Ammon's horn (tissue), 1 donor: ENCODE measurements at regions not wholly inside any gene's neighbourhood (a gene's known extent, or its start where the extent isn't known, plus 50 kb on each side); places are given as distances from the start of the nearest gene placed in this dataset.
"Not testable (repeated sequence)": the region's sequence is repeated elsewhere in the genome, so short reads cannot be mapped to it uniquely, and the experiment has no call there.

ENCODE experiments used
- DNase-seq: peaks from one replicate; pipeline ENCODE4 v3.0.0-alpha.2; 2016; ENCODE audit warnings: low spot score

- DNase-seq = no peak
These were observed 724.6 kb upstream of the NRP1 start for GRCh38 chr10:34058845-34059614.

GRCh38 chr10:34055410-34055985 lies 721.0 kb upstream of the NRP1 start:
- DNase-seq = not testable (repeated sequence)

- DNase-seq = peak; percentile 66
These were observed 715.4 kb upstream of the NRP1 start for GRCh38 chr10:34049887-34050286.

GRCh38 chr10:34049469-34049868 lies 715.0 kb upstream of the NRP1 start:
- DNase-seq = no peak

- DNase-seq = peak; percentile 45
These were observed 712.9 kb upstream of the NRP1 start for GRCh38 chr10:34047389-34047788.

GRCh38 chr10:34046506-34047034 lies 712.1 kb upstream of the NRP1 start:
- DNase-seq = no peak

- no peak for DNase-seq
These were observed 711.2 kb upstream of the NRP1 start for GRCh38 chr10:34045571-34046190.

- no peak for DNase-seq
These were observed 707.4 kb upstream of the NRP1 start for GRCh38 chr10:34041871-34042270.

GRCh38 chr10:34037499-34037898 lies 703.0 kb upstream of the NRP1 start:
- DNase-seq = no peak

GRCh38 chr10:34035241-34035790 lies 700.8 kb upstream of the NRP1 start:
- not testable (repeated sequence) for DNase-seq

GRCh38 chr10:34033078-34033477 lies 698.6 kb upstream of the NRP1 start:
- no peak for DNase-seq

- no peak for DNase-seq
These were observed 698.1 kb upstream of the NRP1 start for GRCh38 chr10:34032564-34032963.

- peak; percentile 34 for DNase-seq
These were observed 696.9 kb upstream of the NRP1 start for GRCh38 chr10:34031400-34031799.

GRCh38 chr10:34029455-34029854 lies 695.0 kb upstream of the NRP1 start:
- no peak for DNase-seq

GRCh38 chr10:34028936-34029335 lies 694.5 kb upstream of the NRP1 start:
- DNase-seq = no peak

- no peak for DNase-seq
These were observed 690.4 kb upstream of the NRP1 start for GRCh38 chr10:34024693-34025425.

- no peak for DNase-seq
These were observed 689.8 kb upstream of the NRP1 start for GRCh38 chr10:34024282-34024681.

GRCh38 chr10:34022195-34022594 lies 687.7 kb upstream of the NRP1 start:
- no peak for DNase-seq

- DNase-seq = no peak
These were observed 684.3 kb upstream of the NRP1 start for GRCh38 chr10:34018784-34019183.

- no peak for DNase-seq
These were observed 683.7 kb upstream of the NRP1 start for GRCh38 chr10:34018129-34018528.

GRCh38 chr10:34017281-34017680 lies 682.8 kb upstream of the NRP1 start:
- DNase-seq = no peak

GRCh38 chr10:34016576-34016975 lies 682.1 kb upstream of the NRP1 start:
- DNase-seq = no peak
